HepG2 (cell line): ENCODE measurements at regions not wholly inside any gene's neighbourhood (a gene's known extent, or its start where the extent isn't known, plus 50 kb on each side); places are given as distances from the start of the nearest gene placed in this dataset.

Experiments used
- BATF2 ChIP-seq: sonication (generic); formaldehyde crosslinking; IDR thresholded peaks from 2 replicates; pipeline ENCODE4 v1.8.0; 2022; ENCODE audit warnings: mild to moderate bottlenecking, missing genetic modification reagents, moderate library complexity
- BHLHE40 ChIP-seq: IDR thresholded peaks from 2 replicates; pipeline ENCODE4 v1.6.1; 2011; ENCODE audit warnings: low read length, improper control_type of control experiment
- CERS6 ChIP-seq: sonication (generic); formaldehyde crosslinking; IDR thresholded peaks from 2 replicates; pipeline ENCODE4 v1.5.0; 2020; ENCODE audit warnings: missing genetic modification reagents
- CHCHD3 ChIP-seq: sonication (generic); formaldehyde crosslinking; IDR thresholded peaks from 2 replicates; pipeline ENCODE4 v1.8.0; 2022; ENCODE audit warnings: mild to moderate bottlenecking, missing genetic modification reagents, moderate library complexity
- ELF4 ChIP-seq: sonication (generic); formaldehyde crosslinking; IDR thresholded peaks from 2 replicates; pipeline ENCODE4 v1.5.0; 2020; ENCODE audit warnings: missing genetic modification reagents, mild to moderate bottlenecking, moderate library complexity, borderline replicate concordance
- GABPB1 ChIP-seq: IDR thresholded peaks from 2 replicates; pipeline ENCODE4 v1.6.1; 2016; ENCODE audit warnings: mild to moderate bottlenecking, missing genetic modification reagents, moderate library complexity, missing compliant biosample characterization
- HOXD1 ChIP-seq: sonication (generic); formaldehyde crosslinking; IDR thresholded peaks from 2 replicates; pipeline ENCODE4 v1.5.0; 2020; ENCODE audit warnings: missing genetic modification reagents
- KLF13 ChIP-seq: sonication (generic); formaldehyde crosslinking; IDR thresholded peaks from 2 replicates; pipeline ENCODE4 v1.4.0; 2020; ENCODE audit warnings: mild to moderate bottlenecking, missing genetic modification reagents
- KLF16 ChIP-seq, 2 experiments: sonication (generic) in 1 of 2; formaldehyde crosslinking in 1 of 2; IDR thresholded peaks; 2 replicates each; pipeline versions ENCODE4 v1.6.1 to v1.8.0; 2016 to 2023; ENCODE audit warnings: missing genetic modification reagents in 2 of 2, missing compliant biosample characterization in 1 of 2
- RERE ChIP-seq: IDR thresholded peaks from 2 replicates; pipeline ENCODE4 v1.6.1; 2016; ENCODE audit warnings: low read depth, missing genetic modification reagents, missing compliant biosample characterization
- SALL1 ChIP-seq: sonication (generic); formaldehyde crosslinking; IDR thresholded peaks from 2 replicates; pipeline ENCODE4 v1.8.0; 2022; ENCODE audit warnings: mild to moderate bottlenecking, missing genetic modification reagents
- SIX1 ChIP-seq: sonication (generic); formaldehyde crosslinking; IDR thresholded peaks from 2 replicates; pipeline ENCODE4 v1.4.0; 2020; ENCODE audit warnings: missing genetic modification reagents, borderline replicate concordance
- ZFP36 ChIP-seq: fragments of 150-350 bp; IDR thresholded peaks from 2 replicates; pipeline ENCODE4 v1.6.1; 2018; ENCODE audit warnings: borderline replicate concordance, low read length, low read depth; ENCODE audit not compliant: partially characterized antibody
- ZNF251 ChIP-seq: sonication (generic); formaldehyde crosslinking; IDR thresholded peaks from 2 replicates; pipeline ENCODE4 v1.9.0; 2021; ENCODE audit warnings: mild to moderate bottlenecking, missing genetic modification reagents
- ZNF441 ChIP-seq: sonication (generic); formaldehyde crosslinking; IDR thresholded peaks from 2 replicates; pipeline ENCODE4 v1.7.0; 2021; ENCODE audit warnings: missing genetic modification reagents, borderline replicate concordance
- TF ChIP-seq, protein P1 (sequence below): sonication (generic); formaldehyde crosslinking; IDR thresholded peaks from 2 replicates; pipeline ENCODE4 v1.4.0; 2020; ENCODE audit warnings: missing genetic modification reagents
- TF ChIP-seq, protein P2 (sequence below): sonication (generic); formaldehyde crosslinking; IDR thresholded peaks from 2 replicates; pipeline ENCODE4 v1.8.1; 2023; ENCODE audit warnings: mild to moderate bottlenecking, missing genetic modification reagents
- TF ChIP-seq, protein P3 (sequence below): sonication (generic); formaldehyde crosslinking; IDR thresholded peaks from 2 replicates; pipeline ENCODE4 v1.4.0; 2020; ENCODE audit warnings: missing genetic modification reagents

DNA sequence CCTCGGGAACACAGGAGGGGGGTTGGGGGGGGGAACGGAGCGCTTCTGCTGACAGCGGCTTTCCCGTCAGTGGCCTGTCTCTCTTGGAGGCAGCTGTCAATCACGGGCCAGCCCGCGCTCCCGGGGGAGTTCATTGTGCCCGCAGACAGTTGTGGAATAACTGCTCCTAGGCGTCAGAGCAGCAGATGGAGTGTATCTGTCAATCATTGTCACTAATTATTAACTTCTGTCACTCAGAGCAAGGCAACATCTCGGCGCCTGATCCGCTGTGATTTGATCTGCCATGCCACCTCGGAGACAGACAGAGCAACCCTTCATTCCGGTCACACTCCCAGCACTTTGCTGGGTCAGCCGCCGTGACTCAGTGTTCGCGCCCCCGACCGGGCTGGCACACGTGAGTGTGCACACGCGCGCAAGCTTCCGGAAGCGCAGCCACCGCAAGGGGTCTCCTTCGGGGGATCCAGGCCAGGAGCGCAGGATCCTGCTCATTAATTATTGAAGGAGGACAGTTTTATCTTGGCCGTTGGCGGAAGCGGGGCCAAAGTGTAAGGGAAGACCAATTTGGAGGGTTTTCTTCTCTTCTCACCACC lies 75.8 kb downstream of the RRAGC start (continued):
- TF ChIP-seq, protein P1, sequence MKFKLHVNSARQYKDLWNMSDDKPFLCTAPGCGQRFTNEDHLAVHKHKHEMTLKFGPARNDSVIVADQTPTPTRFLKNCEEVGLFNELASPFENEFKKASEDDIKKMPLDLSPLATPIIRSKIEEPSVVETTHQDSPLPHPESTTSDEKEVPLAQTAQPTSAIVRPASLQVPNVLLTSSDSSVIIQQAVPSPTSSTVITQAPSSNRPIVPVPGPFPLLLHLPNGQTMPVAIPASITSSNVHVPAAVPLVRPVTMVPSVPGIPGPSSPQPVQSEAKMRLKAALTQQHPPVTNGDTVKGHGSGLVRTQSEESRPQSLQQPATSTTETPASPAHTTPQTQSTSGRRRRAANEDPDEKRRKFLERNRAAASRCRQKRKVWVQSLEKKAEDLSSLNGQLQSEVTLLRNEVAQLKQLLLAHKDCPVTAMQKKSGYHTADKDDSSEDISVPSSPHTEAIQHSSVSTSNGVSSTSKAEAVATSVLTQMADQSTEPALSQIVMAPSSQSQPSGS (CRISPR knock-in tag) = no peak
- TF ChIP-seq SALL1 (CRISPR knock-in tag) = peak; percentile 22; the same call in 1 of the 2 replicates
- TF ChIP-seq SIX1 (CRISPR knock-in tag) = no peak
- no peak for TF ChIP-seq BATF2 (CRISPR knock-in tag)
- no peak for TF ChIP-seq HOXD1
- TF ChIP-seq ZNF441 (CRISPR knock-in tag) = no peak
- no peak for TF ChIP-seq ZNF251 (CRISPR knock-in tag)
- no peak for TF ChIP-seq KLF16 (CRISPR knock-in tag; IDR thresholded peaks at IDR 0.05)
- TF ChIP-seq, protein P2, sequence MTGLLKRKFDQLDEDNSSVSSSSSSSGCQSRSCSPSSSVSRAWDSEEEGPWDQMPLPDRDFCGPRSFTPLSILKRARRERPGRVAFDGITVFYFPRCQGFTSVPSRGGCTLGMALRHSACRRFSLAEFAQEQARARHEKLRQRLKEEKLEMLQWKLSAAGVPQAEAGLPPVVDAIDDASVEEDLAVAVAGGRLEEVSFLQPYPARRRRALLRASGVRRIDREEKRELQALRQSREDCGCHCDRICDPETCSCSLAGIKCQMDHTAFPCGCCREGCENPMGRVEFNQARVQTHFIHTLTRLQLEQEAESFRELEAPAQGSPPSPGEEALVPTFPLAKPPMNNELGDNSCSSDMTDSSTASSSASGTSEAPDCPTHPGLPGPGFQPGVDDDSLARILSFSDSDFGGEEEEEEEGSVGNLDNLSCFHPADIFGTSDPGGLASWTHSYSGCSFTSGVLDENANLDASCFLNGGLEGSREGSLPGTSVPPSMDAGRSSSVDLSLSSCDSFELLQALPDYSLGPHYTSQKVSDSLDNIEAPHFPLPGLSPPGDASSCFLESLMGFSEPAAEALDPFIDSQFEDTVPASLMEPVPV (CRISPR knock-in tag) = no peak
- TF ChIP-seq GABPB1 (CRISPR knock-in tag) = peak; percentile 19; the same call in 1 of the 2 replicates
- TF ChIP-seq ELF4 (CRISPR knock-in tag) = no peak
- TF ChIP-seq, protein P3, sequence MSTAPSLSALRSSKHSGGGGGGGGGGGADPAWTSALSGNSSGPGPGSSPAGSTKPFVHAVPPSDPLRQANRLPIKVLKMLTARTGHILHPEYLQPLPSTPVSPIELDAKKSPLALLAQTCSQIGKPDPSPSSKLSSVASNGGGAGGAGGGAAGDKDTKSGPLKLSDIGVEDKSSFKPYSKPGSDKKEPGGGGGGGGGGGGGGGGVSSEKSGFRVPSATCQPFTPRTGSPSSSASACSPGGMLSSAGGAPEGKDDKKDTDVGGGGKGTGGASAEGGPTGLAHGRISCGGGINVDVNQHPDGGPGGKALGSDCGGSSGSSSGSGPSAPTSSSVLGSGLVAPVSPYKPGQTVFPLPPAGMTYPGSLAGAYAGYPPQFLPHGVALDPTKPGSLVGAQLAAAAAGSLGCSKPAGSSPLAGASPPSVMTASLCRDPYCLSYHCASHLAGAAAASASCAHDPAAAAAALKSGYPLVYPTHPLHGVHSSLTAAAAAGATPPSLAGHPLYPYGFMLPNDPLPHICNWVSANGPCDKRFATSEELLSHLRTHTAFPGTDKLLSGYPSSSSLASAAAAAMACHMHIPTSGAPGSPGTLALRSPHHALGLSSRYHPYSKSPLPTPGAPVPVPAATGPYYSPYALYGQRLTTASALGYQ (CRISPR knock-in tag) = no peak
- no peak for TF ChIP-seq ZFP36
- no peak for TF ChIP-seq KLF13 (CRISPR knock-in tag)
- no peak for TF ChIP-seq RERE (CRISPR knock-in tag)
- no peak for TF ChIP-seq CHCHD3
- TF ChIP-seq BHLHE40 = peak; percentile 74; the same call in 1 of the 2 replicates
- TF ChIP-seq CERS6 (CRISPR knock-in tag) = no peak
